DND-41 (cell line): ENCODE measurements at regions not wholly inside any gene's neighbourhood (a gene's known extent, or its start where the extent isn't known, plus 50 kb on each side); places are given as distances from the start of the nearest gene placed in this dataset.

Source experiments
- EZH2 ChIP-seq: IDR thresholded peaks from 3 replicates; pipeline ENCODE4 v1.6.1; 2012; ENCODE audit warnings: borderline replicate concordance, low read depth, mild to moderate bottlenecking, moderate library complexity, low read length, inconsistent platforms; ENCODE audit not compliant: severe bottlenecking
- TF ChIP-seq, protein P1 (sequence below): IDR thresholded peaks from 2 replicates; pipeline ENCODE4 v1.5.1; 2012; ENCODE audit warnings: borderline replicate concordance, low read length, moderate library complexity, mild to moderate bottlenecking; ENCODE audit not compliant: poor library complexity, severe bottlenecking; ENCODE audit errors: extremely low read depth

DNA sequence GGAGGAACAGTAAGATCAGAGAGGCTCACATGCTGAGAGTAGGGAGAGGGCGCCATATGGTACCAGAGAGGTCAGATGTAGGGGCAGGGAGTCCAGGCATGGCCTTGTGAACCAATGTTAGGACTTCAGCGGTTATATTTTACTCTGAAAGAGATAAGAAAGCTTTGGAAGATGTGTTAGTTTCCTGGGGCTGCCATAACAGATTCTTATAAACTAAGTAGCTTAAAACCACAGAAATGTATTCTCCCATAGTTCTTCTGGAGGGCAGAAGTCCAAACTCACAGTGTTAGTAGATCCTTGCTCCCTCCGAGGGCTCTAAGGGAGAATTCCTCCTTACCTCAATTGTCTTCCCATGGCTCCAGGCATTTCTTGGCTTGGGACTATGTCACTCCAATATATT is 502.5 kb upstream of the ADGRL2 start:
- TF ChIP-seq, protein P1, sequence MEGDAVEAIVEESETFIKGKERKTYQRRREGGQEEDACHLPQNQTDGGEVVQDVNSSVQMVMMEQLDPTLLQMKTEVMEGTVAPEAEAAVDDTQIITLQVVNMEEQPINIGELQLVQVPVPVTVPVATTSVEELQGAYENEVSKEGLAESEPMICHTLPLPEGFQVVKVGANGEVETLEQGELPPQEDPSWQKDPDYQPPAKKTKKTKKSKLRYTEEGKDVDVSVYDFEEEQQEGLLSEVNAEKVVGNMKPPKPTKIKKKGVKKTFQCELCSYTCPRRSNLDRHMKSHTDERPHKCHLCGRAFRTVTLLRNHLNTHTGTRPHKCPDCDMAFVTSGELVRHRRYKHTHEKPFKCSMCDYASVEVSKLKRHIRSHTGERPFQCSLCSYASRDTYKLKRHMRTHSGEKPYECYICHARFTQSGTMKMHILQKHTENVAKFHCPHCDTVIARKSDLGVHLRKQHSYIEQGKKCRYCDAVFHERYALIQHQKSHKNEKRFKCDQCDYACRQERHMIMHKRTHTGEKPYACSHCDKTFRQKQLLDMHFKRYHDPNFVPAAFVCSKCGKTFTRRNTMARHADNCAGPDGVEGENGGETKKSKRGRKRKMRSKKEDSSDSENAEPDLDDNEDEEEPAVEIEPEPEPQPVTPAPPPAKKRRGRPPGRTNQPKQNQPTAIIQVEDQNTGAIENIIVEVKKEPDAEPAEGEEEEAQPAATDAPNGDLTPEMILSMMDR, result no peak
- no peak for TF ChIP-seq EZH2
